Loucy (cell line): ENCODE measurements at regions not wholly inside any gene's neighbourhood (a gene's known extent, or its start where the extent isn't known, plus 50 kb on each side); places are given as distances from the start of the nearest gene placed in this dataset.

Source experiments
- EZH2phosphoT487 ChIP-seq: fragments of 200-600 bp; IDR thresholded peaks from 2 replicates; pipeline ENCODE4 v1.6.1; 2018; ENCODE audit warnings: antibody characterized with exemption, mild to moderate bottlenecking, moderate library complexity, borderline replicate concordance
- TF ChIP-seq, protein P1 (sequence below): fragments of 200-600 bp; sonication (generic); conservative IDR thresholded peaks from 2 replicates; pipeline ENCODE4 v1.5.1; 2014; ENCODE audit warnings: mild to moderate bottlenecking, antibody characterized with exemption, low read length

GRCh38 chr11:82092904-82093303, 640.8 kb downstream of the FAM181B start:
- TF ChIP-seq, protein P1, sequence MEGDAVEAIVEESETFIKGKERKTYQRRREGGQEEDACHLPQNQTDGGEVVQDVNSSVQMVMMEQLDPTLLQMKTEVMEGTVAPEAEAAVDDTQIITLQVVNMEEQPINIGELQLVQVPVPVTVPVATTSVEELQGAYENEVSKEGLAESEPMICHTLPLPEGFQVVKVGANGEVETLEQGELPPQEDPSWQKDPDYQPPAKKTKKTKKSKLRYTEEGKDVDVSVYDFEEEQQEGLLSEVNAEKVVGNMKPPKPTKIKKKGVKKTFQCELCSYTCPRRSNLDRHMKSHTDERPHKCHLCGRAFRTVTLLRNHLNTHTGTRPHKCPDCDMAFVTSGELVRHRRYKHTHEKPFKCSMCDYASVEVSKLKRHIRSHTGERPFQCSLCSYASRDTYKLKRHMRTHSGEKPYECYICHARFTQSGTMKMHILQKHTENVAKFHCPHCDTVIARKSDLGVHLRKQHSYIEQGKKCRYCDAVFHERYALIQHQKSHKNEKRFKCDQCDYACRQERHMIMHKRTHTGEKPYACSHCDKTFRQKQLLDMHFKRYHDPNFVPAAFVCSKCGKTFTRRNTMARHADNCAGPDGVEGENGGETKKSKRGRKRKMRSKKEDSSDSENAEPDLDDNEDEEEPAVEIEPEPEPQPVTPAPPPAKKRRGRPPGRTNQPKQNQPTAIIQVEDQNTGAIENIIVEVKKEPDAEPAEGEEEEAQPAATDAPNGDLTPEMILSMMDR, result no peak
- TF ChIP-seq EZH2phosphoT487, result no peak
